ENCODE measurements at regions not wholly inside any gene's neighbourhood (a gene's known extent, or its start where the extent isn't known, plus 50 kb on each side); places are given as distances from the start of the nearest gene placed in this dataset.

DNA sequence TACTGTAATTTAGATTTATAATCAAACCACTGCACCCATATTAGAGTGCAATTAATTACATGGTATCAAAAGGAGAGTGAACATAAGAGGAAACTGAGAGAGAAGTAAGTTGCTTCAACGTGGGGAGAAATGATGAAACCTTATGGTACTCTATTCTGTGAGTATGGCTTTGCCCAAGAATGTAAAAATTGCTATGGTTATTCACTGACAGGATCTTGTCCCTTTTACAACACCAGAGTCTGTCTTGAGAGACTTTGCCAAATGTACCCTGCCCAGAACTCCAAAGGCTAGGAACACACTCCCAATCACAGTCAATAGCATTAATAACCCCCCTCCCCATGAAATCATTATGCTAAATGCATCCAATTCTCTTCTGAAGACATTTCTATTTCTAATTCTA, 974.8 kb upstream of the POU3F3 start:
- no peaks in the 10 kb centered on the region for H4K20me1 ChIP-seq (replicated peaks; ENCODE audit: insufficient read depth)
- Mint-ChIP-seq H3K4me1 (peaks cover 19% of the 10 kb centered on the region), H3K36me3 (ENCODE audit: low read depth) (no peaks in the 10 kb centered on the region), H3K27me3 (ENCODE audit: insufficient read depth, low read depth, poor library complexity) (peaks cover 3% of the 10 kb centered on the region), H3K27ac (no peak overlapping the region), H3K4me3 (no peak overlapping the region), H3K9me3 (no peaks in the 10 kb centered on the region)
- ATAC-seq, result no peak
- H3K79me2 ChIP-seq (replicated peaks; ENCODE audit: insufficient read depth), result no peaks in the 10 kb centered on the region
- H3K27me3 ChIP-seq (ENCODE audit: insufficient read depth), result no peaks in the 10 kb centered on the region
- no peaks in the 10 kb centered on the region for H3F3A ChIP-seq (replicated peaks; ENCODE audit: low read depth)
- H3K4me2 ChIP-seq, result no peak overlapping the region
- H3K4me3 ChIP-seq, result no peak overlapping the region
- H3K9me2 ChIP-seq (ENCODE audit: insufficient read depth), result no peaks in the 10 kb centered on the region
- H2AFZ ChIP-seq, result no peak overlapping the region
- peaks cover 21% of the 10 kb centered on the region for H3K4me1 ChIP-seq (ENCODE audit: insufficient read depth)
- no peak overlapping the region for H3K27ac ChIP-seq (ENCODE audit: low read depth)
- DNase-seq (ENCODE audit: low spot score), result no peak
- TF ChIP-seq, protein P1, sequence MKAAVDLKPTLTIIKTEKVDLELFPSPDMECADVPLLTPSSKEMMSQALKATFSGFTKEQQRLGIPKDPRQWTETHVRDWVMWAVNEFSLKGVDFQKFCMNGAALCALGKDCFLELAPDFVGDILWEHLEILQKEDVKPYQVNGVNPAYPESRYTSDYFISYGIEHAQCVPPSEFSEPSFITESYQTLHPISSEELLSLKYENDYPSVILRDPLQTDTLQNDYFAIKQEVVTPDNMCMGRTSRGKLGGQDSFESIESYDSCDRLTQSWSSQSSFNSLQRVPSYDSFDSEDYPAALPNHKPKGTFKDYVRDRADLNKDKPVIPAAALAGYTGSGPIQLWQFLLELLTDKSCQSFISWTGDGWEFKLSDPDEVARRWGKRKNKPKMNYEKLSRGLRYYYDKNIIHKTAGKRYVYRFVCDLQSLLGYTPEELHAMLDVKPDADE (IDR thresholded peaks at IDR 0.05), result no peak
- TF ChIP-seq ZNF331 (CRISPR knock-in tag; IDR thresholded peaks at IDR 0.05; ENCODE audit: low read depth), result no peak
- no peak for TF ChIP-seq EZH2phosphoT487 (IDR thresholded peaks at IDR 0.05; ENCODE audit: unreplicated experiment)
- TF ChIP-seq, protein P2, sequence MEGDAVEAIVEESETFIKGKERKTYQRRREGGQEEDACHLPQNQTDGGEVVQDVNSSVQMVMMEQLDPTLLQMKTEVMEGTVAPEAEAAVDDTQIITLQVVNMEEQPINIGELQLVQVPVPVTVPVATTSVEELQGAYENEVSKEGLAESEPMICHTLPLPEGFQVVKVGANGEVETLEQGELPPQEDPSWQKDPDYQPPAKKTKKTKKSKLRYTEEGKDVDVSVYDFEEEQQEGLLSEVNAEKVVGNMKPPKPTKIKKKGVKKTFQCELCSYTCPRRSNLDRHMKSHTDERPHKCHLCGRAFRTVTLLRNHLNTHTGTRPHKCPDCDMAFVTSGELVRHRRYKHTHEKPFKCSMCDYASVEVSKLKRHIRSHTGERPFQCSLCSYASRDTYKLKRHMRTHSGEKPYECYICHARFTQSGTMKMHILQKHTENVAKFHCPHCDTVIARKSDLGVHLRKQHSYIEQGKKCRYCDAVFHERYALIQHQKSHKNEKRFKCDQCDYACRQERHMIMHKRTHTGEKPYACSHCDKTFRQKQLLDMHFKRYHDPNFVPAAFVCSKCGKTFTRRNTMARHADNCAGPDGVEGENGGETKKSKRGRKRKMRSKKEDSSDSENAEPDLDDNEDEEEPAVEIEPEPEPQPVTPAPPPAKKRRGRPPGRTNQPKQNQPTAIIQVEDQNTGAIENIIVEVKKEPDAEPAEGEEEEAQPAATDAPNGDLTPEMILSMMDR (conservative IDR thresholded peaks at IDR 0.05; ENCODE audit: low read depth in 2 of 2), result no peak
- TF ChIP-seq, protein P3, sequence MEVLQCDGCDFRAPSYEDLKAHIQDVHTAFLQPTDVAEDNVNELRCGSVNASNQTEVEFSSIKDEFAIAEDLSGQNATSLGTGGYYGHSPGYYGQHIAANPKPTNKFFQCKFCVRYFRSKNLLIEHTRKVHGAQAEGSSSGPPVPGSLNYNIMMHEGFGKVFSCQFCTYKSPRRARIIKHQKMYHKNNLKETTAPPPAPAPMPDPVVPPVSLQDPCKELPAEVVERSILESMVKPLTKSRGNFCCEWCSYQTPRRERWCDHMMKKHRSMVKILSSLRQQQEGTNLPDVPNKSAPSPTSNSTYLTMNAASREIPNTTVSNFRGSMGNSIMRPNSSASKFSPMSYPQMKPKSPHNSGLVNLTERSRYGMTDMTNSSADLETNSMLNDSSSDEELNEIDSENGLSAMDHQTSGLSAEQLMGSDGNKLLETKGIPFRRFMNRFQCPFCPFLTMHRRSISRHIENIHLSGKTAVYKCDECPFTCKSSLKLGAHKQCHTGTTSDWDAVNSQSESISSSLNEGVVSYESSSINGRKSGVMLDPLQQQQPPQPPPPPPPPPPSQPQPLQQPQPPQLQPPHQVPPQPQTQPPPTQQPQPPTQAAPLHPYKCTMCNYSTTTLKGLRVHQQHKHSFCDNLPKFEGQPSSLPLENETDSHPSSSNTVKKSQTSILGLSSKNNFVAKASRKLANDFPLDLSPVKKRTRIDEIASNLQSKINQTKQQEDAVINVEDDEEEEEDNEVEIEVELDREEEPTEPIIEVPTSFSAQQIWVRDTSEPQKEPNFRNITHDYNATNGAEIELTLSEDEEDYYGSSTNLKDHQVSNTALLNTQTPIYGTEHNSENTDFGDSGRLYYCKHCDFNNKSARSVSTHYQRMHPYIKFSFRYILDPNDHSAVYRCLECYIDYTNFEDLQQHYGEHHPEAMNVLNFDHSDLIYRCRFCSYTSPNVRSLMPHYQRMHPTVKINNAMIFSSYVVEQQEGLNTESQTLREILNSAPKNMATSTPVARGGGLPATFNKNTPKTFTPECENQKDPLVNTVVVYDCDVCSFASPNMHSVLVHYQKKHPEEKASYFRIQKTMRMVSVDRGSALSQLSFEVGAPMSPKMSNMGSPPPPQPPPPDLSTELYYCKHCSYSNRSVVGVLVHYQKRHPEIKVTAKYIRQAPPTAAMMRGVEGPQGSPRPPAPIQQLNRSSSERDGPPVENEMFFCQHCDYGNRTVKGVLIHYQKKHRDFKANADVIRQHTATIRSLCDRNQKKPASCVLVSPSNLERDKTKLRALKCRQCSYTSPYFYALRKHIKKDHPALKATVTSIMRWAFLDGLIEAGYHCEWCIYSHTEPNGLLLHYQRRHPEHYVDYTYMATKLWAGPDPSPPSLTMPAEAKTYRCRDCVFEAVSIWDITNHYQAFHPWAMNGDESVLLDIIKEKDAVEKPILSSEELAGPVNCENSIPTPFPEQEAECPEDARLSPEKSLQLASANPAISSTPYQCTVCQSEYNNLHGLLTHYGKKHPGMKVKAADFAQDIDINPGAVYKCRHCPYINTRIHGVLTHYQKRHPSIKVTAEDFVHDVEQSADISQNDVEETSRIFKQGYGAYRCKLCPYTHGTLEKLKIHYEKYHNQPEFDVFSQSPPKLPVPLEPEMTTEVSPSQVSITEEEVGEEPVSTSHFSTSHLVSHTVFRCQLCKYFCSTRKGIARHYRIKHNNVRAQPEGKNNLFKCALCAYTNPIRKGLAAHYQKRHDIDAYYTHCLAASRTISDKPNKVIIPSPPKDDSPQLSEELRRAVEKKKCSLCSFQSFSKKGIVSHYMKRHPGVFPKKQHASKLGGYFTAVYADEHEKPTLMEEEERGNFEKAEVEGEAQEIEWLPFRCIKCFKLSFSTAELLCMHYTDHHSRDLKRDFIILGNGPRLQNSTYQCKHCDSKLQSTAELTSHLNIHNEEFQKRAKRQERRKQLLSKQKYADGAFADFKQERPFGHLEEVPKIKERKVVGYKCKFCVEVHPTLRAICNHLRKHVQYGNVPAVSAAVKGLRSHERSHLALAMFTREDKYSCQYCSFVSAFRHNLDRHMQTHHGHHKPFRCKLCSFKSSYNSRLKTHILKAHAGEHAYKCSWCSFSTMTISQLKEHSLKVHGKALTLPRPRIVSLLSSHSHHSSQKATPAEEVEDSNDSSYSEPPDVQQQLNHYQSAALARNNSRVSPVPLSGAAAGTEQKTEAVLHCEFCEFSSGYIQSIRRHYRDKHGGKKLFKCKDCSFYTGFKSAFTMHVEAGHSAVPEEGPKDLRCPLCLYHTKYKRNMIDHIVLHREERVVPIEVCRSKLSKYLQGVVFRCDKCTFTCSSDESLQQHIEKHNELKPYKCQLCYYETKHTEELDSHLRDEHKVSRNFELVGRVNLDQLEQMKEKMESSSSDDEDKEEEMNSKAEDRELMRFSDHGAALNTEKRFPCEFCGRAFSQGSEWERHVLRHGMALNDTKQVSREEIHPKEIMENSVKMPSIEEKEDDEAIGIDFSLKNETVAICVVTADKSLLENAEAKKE (CRISPR knock-in tag; IDR thresholded peaks at IDR 0.05), result no peak
- no peak for TF ChIP-seq EZH2 (IDR thresholded peaks at IDR 0.05; ENCODE audit: low read depth, unreplicated experiment)
- TF ChIP-seq, protein P4, sequence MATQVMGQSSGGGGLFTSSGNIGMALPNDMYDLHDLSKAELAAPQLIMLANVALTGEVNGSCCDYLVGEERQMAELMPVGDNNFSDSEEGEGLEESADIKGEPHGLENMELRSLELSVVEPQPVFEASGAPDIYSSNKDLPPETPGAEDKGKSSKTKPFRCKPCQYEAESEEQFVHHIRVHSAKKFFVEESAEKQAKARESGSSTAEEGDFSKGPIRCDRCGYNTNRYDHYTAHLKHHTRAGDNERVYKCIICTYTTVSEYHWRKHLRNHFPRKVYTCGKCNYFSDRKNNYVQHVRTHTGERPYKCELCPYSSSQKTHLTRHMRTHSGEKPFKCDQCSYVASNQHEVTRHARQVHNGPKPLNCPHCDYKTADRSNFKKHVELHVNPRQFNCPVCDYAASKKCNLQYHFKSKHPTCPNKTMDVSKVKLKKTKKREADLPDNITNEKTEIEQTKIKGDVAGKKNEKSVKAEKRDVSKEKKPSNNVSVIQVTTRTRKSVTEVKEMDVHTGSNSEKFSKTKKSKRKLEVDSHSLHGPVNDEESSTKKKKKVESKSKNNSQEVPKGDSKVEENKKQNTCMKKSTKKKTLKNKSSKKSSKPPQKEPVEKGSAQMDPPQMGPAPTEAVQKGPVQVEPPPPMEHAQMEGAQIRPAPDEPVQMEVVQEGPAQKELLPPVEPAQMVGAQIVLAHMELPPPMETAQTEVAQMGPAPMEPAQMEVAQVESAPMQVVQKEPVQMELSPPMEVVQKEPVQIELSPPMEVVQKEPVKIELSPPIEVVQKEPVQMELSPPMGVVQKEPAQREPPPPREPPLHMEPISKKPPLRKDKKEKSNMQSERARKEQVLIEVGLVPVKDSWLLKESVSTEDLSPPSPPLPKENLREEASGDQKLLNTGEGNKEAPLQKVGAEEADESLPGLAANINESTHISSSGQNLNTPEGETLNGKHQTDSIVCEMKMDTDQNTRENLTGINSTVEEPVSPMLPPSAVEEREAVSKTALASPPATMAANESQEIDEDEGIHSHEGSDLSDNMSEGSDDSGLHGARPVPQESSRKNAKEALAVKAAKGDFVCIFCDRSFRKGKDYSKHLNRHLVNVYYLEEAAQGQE (IDR thresholded peaks at IDR 0.05; ENCODE audit: unreplicated experiment), result no peak
- no peak for TF ChIP-seq JUNB (IDR thresholded peaks at IDR 0.05; ENCODE audit: unreplicated experiment)
- no peak for TF ChIP-seq CREB1 (CRISPR knock-in tag; IDR thresholded peaks at IDR 0.05; ENCODE audit: low read depth)
- TF ChIP-seq ZNF114 (CRISPR knock-in tag; IDR thresholded peaks at IDR 0.05), result no peak
- TF ChIP-seq NANOG (IDR thresholded peaks at IDR 0.05; ENCODE audit: borderline replicate concordance), result no peak
- TF ChIP-seq POLR2AphosphoS5 (IDR thresholded peaks at IDR 0.05; ENCODE audit: low read depth), result no peak
- no peak for TF ChIP-seq STAT1 (IDR thresholded peaks at IDR 0.05; ENCODE audit: unreplicated experiment)
- no peaks in the 10 kb centered on the region for H3K36me3 ChIP-seq (ENCODE audit: insufficient read depth)
